ENCODE measurements at regions not wholly inside any gene's neighbourhood (a gene's known extent, or its start where the extent isn't known, plus 50 kb on each side); places are given as distances from the start of the nearest gene placed in this dataset.

- H3K9me3 ChIP-seq (ENCODE audit: low read length) = no peaks in the 10 kb centered on the region
- no peak overlapping the region for H3K9ac ChIP-seq (ENCODE audit: insufficient read depth, low read depth, low read length)
- BruUV-seq (replicated peaks) = no TSS peak
- no peak for DNase-seq (ENCODE audit: low spot score)
- H3K79me2 ChIP-seq (ENCODE audit: insufficient read depth, low read length) = no peaks in the 10 kb centered on the region
- no peak for ATAC-seq
- no peaks in the 10 kb centered on the region for H4K20me1 ChIP-seq (ENCODE audit: insufficient read depth, low read length)
- H3K27ac ChIP-seq (ENCODE audit: extremely low read length, insufficient read depth, low read length) = no peak overlapping the region
- intact Hi-C loops (cut with micrococcal nuclease; ENCODE audit: unreplicated experiment) (no loop called here), in situ Hi-C loops (cut with HindIII; ENCODE audit: extremely low pct_ligation_motif_present, low pct_unique_long_range_greater_than_20kb) (no loop called here)
- no peaks in the 10 kb centered on the region for H3K27me3 ChIP-seq (ENCODE audit: control insufficient read depth in 1 of 2, insufficient read depth in 2 of 2, low read length in 2 of 2)
- WGBS (ENCODE audit: low lambda C conversion rate) = 37% methylated on average over 6 of the region's 7 CpGs
- no peak overlapping the region for H3K4me3 ChIP-seq (replicated peaks in 1 of 3; ENCODE audit: insufficient read depth in 1 of 3, low read depth in 2 of 3, low read length in 3 of 3)
- H2AFZ ChIP-seq (ENCODE audit: low read length) = no peak overlapping the region
- H3K4me1 ChIP-seq (ENCODE audit: insufficient read depth, low read length) = no peaks in the 10 kb centered on the region
- POLR2A ChIA-PET = no interaction called here
- no peak for TF ChIP-seq KDM5A (IDR thresholded peaks at IDR 0.05; ENCODE audit: borderline replicate concordance, low read length)
- TF ChIP-seq ZNF605 (CRISPR knock-in tag; IDR thresholded peaks at IDR 0.05) = no peak
- no peak for TF ChIP-seq ZNF616 (CRISPR knock-in tag; IDR thresholded peaks at IDR 0.05; ENCODE audit: low read depth)
- TF ChIP-seq TCF12 (IDR thresholded peaks at IDR 0.05) = no peak
- TF ChIP-seq TCF12 (CRISPR knock-in tag; IDR thresholded peaks at IDR 0.05) = no peak
- TF ChIP-seq ZFP36L1 (CRISPR knock-in tag; IDR thresholded peaks at IDR 0.05) = no peak
- no peak for TF ChIP-seq ZBTB2 (CRISPR knock-in tag; IDR thresholded peaks at IDR 0.05; ENCODE audit: low read depth)
- no peak for TF ChIP-seq DNMT1 (CRISPR knock-in tag; IDR thresholded peaks at IDR 0.05)
- TF ChIP-seq ZNF160 (CRISPR knock-in tag; IDR thresholded peaks at IDR 0.05) = no peak
- no peak for TF ChIP-seq NFATC3 (CRISPR knock-in tag; IDR thresholded peaks at IDR 0.05)
- no peak for TF ChIP-seq LBX2 (CRISPR knock-in tag; IDR thresholded peaks at IDR 0.05; ENCODE audit: borderline replicate concordance)
- no peak for TF ChIP-seq HNF4G (IDR thresholded peaks at IDR 0.05; ENCODE audit: borderline replicate concordance, low read depth, low read length)
- TF ChIP-seq HNF4G (CRISPR knock-in tag; IDR thresholded peaks at IDR 0.05; ENCODE audit: borderline replicate concordance, low read depth) = no peak
- no peak for TF ChIP-seq ZNF180 (CRISPR knock-in tag; IDR thresholded peaks at IDR 0.05; ENCODE audit: borderline replicate concordance, low read depth)
- no peak for TF ChIP-seq TEF (CRISPR knock-in tag; IDR thresholded peaks at IDR 0.05)
- TF ChIP-seq SYNCRIP (IDR thresholded peaks at IDR 0.05; ENCODE audit: insufficient read depth, low read depth, low read length) = no peak
- TF ChIP-seq ZBTB38 (CRISPR knock-in tag; IDR thresholded peaks at IDR 0.05) = no peak
- TF ChIP-seq ZNF281 (CRISPR knock-in tag; IDR thresholded peaks at IDR 0.05; ENCODE audit: borderline replicate concordance) = no peak
- TF ChIP-seq MAFK (conservative IDR thresholded peaks at IDR 0.05 in 1 of 2, IDR thresholded peaks at IDR 0.05 in 1 of 2; ENCODE audit: low read length in 2 of 2) = no peak
- no peak overlapping the region for H3K4me2 ChIP-seq (ENCODE audit: low read depth, low read length)
- no peak for FAIRE-seq
- CTCF ChIA-PET (ENCODE audit: low intra/inter-chr PET ratio, low total read pairs) = no interaction called here
- no peaks in the 10 kb centered on the region for H3K36me3 ChIP-seq (replicated peaks in 1 of 2; ENCODE audit: control insufficient read depth in 1 of 2, insufficient read depth in 2 of 2, low read length in 2 of 2)
Measured at GRCh38 chr18:45519411-45520280, 95.6 kb upstream of the SLC14A2 start.
